Lower leg skin (tissue), 3 donors: ENCODE measurements at regions not wholly inside any gene's neighbourhood (a gene's known extent, or its start where the extent isn't known, plus 50 kb on each side); places are given as distances from the start of the nearest gene placed in this dataset.

Source experiments
- CTCF ChIP-seq, 3 donors: fragments of 450-650 bp; IDR thresholded peaks; one replicate each; pipeline ENCODE4 v1.5.1; 2016; ENCODE audit warnings: antibody characterized with exemption in 3 of 3, mild to moderate bottlenecking in 3 of 3, moderate library complexity in 2 of 3
- POLR2A ChIP-seq, 2 donors: fragments of 450-650 bp; IDR thresholded peaks; one replicate each; pipeline ENCODE4 v1.6.1; 2016 to 2017; ENCODE audit warnings: antibody characterized with exemption in 2 of 2, mild to moderate bottlenecking in 1 of 2, moderate library complexity in 1 of 2

DNA sequence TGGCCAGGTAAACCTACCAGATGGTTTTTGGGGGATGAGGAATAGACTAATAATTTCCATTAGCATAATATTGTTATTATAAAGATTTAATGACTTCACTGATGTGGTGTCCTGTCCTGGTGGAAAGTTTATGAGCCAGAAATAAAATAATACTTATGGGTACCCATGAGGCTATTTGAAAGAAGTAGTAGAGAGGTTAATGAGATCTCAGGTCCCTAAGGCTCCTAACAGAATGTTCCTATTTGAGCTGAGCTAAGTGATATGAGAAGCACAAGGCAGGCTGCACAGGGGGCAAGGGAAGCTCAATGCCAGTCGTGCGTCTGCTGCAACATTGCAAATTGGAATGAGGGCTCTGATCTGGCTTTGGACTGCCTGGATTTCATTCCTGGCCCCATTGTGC lies 174.1 kb downstream of the BMP2 start:
- TF ChIP-seq CTCF (IDR thresholded peaks at IDR 0.05) = no peak
- TF ChIP-seq POLR2A (IDR thresholded peaks at IDR 0.05) = no peak
